GM12872 (cell line): ENCODE measurements at regions not wholly inside any gene's neighbourhood (a gene's known extent, or its start where the extent isn't known, plus 50 kb on each side); places are given as distances from the start of the nearest gene placed in this dataset.

ENCODE experiments used
- CTCF ChIP-seq: IDR thresholded peaks from 3 replicates; pipeline ENCODE4 v1.5.1; 2011; ENCODE audit warnings: low read depth, mild to moderate bottlenecking, low read length, moderate library complexity; ENCODE audit not compliant: insufficient read depth

GRCh38 chr7:149714081-149714909 lies 59.1 kb downstream of the ZNF467 start:
- TF ChIP-seq CTCF: no peak

- no peak for TF ChIP-seq CTCF
Observed at GRCh38 chr7:149713731-149714068, 59.7 kb downstream of the ZNF467 start.

- no peak for TF ChIP-seq CTCF
Observed at GRCh38 chr7:149713061-149713730, 60.2 kb downstream of the ZNF467 start.

GRCh38 chr7:149708026-149708425 lies 65.4 kb downstream of the ZNF467 start:
- no peak for TF ChIP-seq CTCF

- no peak for TF ChIP-seq CTCF
Observed at GRCh38 chr7:149707448-149707886, 65.9 kb downstream of the ZNF467 start.

- TF ChIP-seq CTCF: no peak
Observed at GRCh38 chr7:149706398-149706797, 67.0 kb downstream of the ZNF467 start.

GRCh38 chr7:149704507-149704906 lies 68.9 kb downstream of the ZNF467 start:
- no peak for TF ChIP-seq CTCF
